CD4-positive, CD25-positive, alpha-beta regulatory T cell (primary cell): ENCODE measurements at regions not wholly inside any gene's neighbourhood (a gene's known extent, or its start where the extent isn't known, plus 50 kb on each side); places are given as distances from the start of the nearest gene placed in this dataset.

Experiments used
- ATAC-seq, 2 donors: fragments of 150-1000 bp; cut with Tn5 transposase; one replicate each; pipeline ENCODE4 v1.10.0; 2021; ENCODE audit warnings: low read depth in 2 of 2, moderate number of reproducible peaks in 2 of 2, moderate library complexity in 1 of 2
- DNase-seq, 3 donors: peaks; one replicate each; pipeline versions ENCODE4 v3.0.0 to v3.0.0-alpha.2; 2012 to 2022; ENCODE audit warnings: mixed read lengths in 1 of 3
- H3K27ac ChIP-seq: one replicate; pipeline ENCODE4 v1.7.0; 2013; ENCODE audit warnings: mild to moderate bottlenecking, low read length; ENCODE audit not compliant: insufficient read depth, poor library complexity, severe bottlenecking
- H3K27me3 ChIP-seq: one replicate; pipeline ENCODE4 v1.7.0; 2013; ENCODE audit warnings: low read length; ENCODE audit not compliant: control insufficient read depth, insufficient read depth
- H3K36me3 ChIP-seq: one replicate; pipeline ENCODE4 v1.7.0; 2013; ENCODE audit warnings: mild to moderate bottlenecking, low read length, moderate library complexity; ENCODE audit not compliant: control insufficient read depth, insufficient read depth
- H3K4me1 ChIP-seq: 2 replicates; pipeline ENCODE4 v1.7.0; 2013; ENCODE audit warnings: mild to moderate bottlenecking, low read length; ENCODE audit not compliant: insufficient read depth, control insufficient read depth, poor library complexity, severe bottlenecking
- H3K4me3 ChIP-seq: one replicate; pipeline ENCODE4 v1.7.0; 2013; ENCODE audit warnings: low read depth, mild to moderate bottlenecking, low read length, moderate library complexity
- H3K9me3 ChIP-seq, 2 experiments: 1 replicate in 1 of 2; 2 replicates in 1 of 2; pipeline ENCODE4 v1.7.0; 2013; ENCODE audit warnings: low read length in 2 of 2, mild to moderate bottlenecking in 1 of 2, moderate library complexity in 1 of 2; ENCODE audit not compliant: control insufficient read depth in 2 of 2
- H3K27ac Mint-ChIP-seq, 3 donors: one replicate each; pipeline ENCODE4 v1.8.0; 2020 to 2022; ENCODE audit warnings: mild to moderate bottlenecking in 3 of 3, mixed read lengths in 3 of 3, moderate library complexity in 2 of 3
- H3K27me3 Mint-ChIP-seq: one replicate; pipeline ENCODE4 v1.8.0; 2022; ENCODE audit warnings: mild to moderate bottlenecking, mixed read lengths
- H3K36me3 Mint-ChIP-seq: one replicate; pipeline ENCODE4 v1.8.0; 2020; ENCODE audit warnings: mixed read lengths
- H3K4me1 Mint-ChIP-seq, 4 donors: one replicate each; pipeline ENCODE4 v1.8.0; 2020 to 2022; ENCODE audit warnings: mixed read lengths in 4 of 4, mild to moderate bottlenecking in 1 of 4
- H3K4me3 Mint-ChIP-seq, 4 donors: one replicate each; pipeline ENCODE4 v1.8.0; 2020 to 2022; ENCODE audit warnings: mild to moderate bottlenecking in 4 of 4, mixed read lengths in 4 of 4, moderate library complexity in 3 of 4
- H3K9me3 Mint-ChIP-seq, 7 donors: one replicate each; pipeline ENCODE4 v1.8.0; 2020 to 2022; ENCODE audit warnings: mixed read lengths in 7 of 7, mild to moderate bottlenecking in 3 of 7, moderate library complexity in 2 of 7

- no peaks in the 10 kb centered on the region for H3K36me3 Mint-ChIP-seq
- H3K27me3 Mint-ChIP-seq: no peaks in the 10 kb centered on the region
- H3K4me3 Mint-ChIP-seq: no peak overlapping the region
- no peak overlapping the region for H3K27ac ChIP-seq
- no peaks in the 10 kb centered on the region for H3K4me1 Mint-ChIP-seq
- no peaks in the 10 kb centered on the region for H3K27me3 ChIP-seq
- peaks cover 0 to 5% (median 0%) of the 10 kb centered on the region in 7 donors for H3K9me3 Mint-ChIP-seq
- no peak overlapping the region for H3K27ac Mint-ChIP-seq
- no peaks in the 10 kb centered on the region for H3K36me3 ChIP-seq
- H3K4me1 ChIP-seq: no peaks in the 10 kb centered on the region
- no peak overlapping the region for H3K4me3 ChIP-seq
- H3K9me3 ChIP-seq: no peaks in the 10 kb centered on the region
- no peak for DNase-seq
- no peak for ATAC-seq
Observed at GRCh38 chr11:70497536-70498075, 99.3 kb downstream of the CTTN start.

- Mint-ChIP-seq H3K4me3 (no peak overlapping the region), H3K27me3 (no peaks in the 10 kb centered on the region), H3K36me3 (no peaks in the 10 kb centered on the region), H3K9me3 (peaks cover 0 to 5% (median 0%) of the 10 kb centered on the region in 7 donors), H3K4me1 (no peaks in the 10 kb centered on the region), H3K27ac (no peak overlapping the region)
- H3K4me1 ChIP-seq: no peaks in the 10 kb centered on the region
- no peaks in the 10 kb centered on the region for H3K36me3 ChIP-seq
- H3K4me3 ChIP-seq: no peak overlapping the region
- no peaks in the 10 kb centered on the region for H3K9me3 ChIP-seq
- no peak for DNase-seq
- no peaks in the 10 kb centered on the region for H3K27me3 ChIP-seq
- no peak overlapping the region for H3K27ac ChIP-seq
- ATAC-seq: no peak
Observed at GRCh38 chr11:70498171-70498571, 99.8 kb downstream of the CTTN start.

GRCh38 chr11:70498976-70499801, 100.9 kb downstream of the CTTN start:
- no peaks in the 10 kb centered on the region for H3K9me3 ChIP-seq
- ATAC-seq: no peak
- Mint-ChIP-seq H3K9me3 (peaks cover 0 to 5% (median 0%) of the 10 kb centered on the region in 7 donors), H3K27ac (no peak overlapping the region), H3K27me3 (no peaks in the 10 kb centered on the region), H3K4me1 (no peaks in the 10 kb centered on the region), H3K4me3 (no peak overlapping the region), H3K36me3 (no peaks in the 10 kb centered on the region)
- H3K27ac ChIP-seq: no peak overlapping the region
- H3K36me3 ChIP-seq: no peaks in the 10 kb centered on the region
- no peaks in the 10 kb centered on the region for H3K4me1 ChIP-seq
- no peak for DNase-seq
- H3K27me3 ChIP-seq: no peaks in the 10 kb centered on the region
- H3K4me3 ChIP-seq: no peak overlapping the region

- H3K36me3 Mint-ChIP-seq: no peaks in the 10 kb centered on the region
- no peaks in the 10 kb centered on the region for H3K4me1 Mint-ChIP-seq
- Histone ChIP-seq H3K4me1 (no peaks in the 10 kb centered on the region), H3K27me3 (no peaks in the 10 kb centered on the region), H3K9me3 (no peaks in the 10 kb centered on the region), H3K27ac (no peak overlapping the region), H3K4me3 (no peak overlapping the region), H3K36me3 (no peaks in the 10 kb centered on the region)
- no peak overlapping the region for H3K27ac Mint-ChIP-seq
- H3K9me3 Mint-ChIP-seq: peaks cover 0 to 5% (median 0%) of the 10 kb centered on the region in 7 donors
- no peak overlapping the region for H3K4me3 Mint-ChIP-seq
- ATAC-seq (no peak), DNase-seq (no peak)
- H3K27me3 Mint-ChIP-seq: no peaks in the 10 kb centered on the region
Observed at GRCh38 chr11:70500076-70500847, 101.9 kb downstream of the CTTN start.

- Histone ChIP-seq H3K9me3 (no peaks in the 10 kb centered on the region), H3K4me1 (no peaks in the 10 kb centered on the region), H3K27ac (no peak overlapping the region), H3K27me3 (no peaks in the 10 kb centered on the region), H3K4me3 (no peak overlapping the region), H3K36me3 (no peaks in the 10 kb centered on the region)
- ATAC-seq (no peak), DNase-seq (no peak)
- no peaks in the 10 kb centered on the region for H3K4me1 Mint-ChIP-seq
- no peak overlapping the region for H3K4me3 Mint-ChIP-seq
- H3K27ac Mint-ChIP-seq: no peak overlapping the region
- H3K9me3 Mint-ChIP-seq: peaks cover 0 to 5% (median 0%) of the 10 kb centered on the region in 7 donors
- no peaks in the 10 kb centered on the region for H3K27me3 Mint-ChIP-seq
- H3K36me3 Mint-ChIP-seq: no peaks in the 10 kb centered on the region
Observed at GRCh38 chr11:70501051-70501901, 102.9 kb downstream of the CTTN start.

- ATAC-seq (no peak), DNase-seq (no peak)
- Mint-ChIP-seq H3K27ac (no peak overlapping the region), H3K36me3 (no peaks in the 10 kb centered on the region), H3K4me3 (no peak overlapping the region), H3K4me1 (no peaks in the 10 kb centered on the region), H3K9me3 (peaks cover 0 to 5% (median 0%) of the 10 kb centered on the region in 7 donors), H3K27me3 (no peaks in the 10 kb centered on the region)
- no peak overlapping the region for H3K27ac ChIP-seq
- H3K36me3 ChIP-seq: no peaks in the 10 kb centered on the region
- H3K4me3 ChIP-seq: no peak overlapping the region
- H3K4me1 ChIP-seq: no peaks in the 10 kb centered on the region
- H3K9me3 ChIP-seq: no peaks in the 10 kb centered on the region
- no peaks in the 10 kb centered on the region for H3K27me3 ChIP-seq
Observed at GRCh38 chr11:70501933-70502540, 103.7 kb downstream of the CTTN start.
